ENCODE measurements at regions not wholly inside any gene's neighbourhood (a gene's known extent, or its start where the extent isn't known, plus 50 kb on each side); places are given as distances from the start of the nearest gene placed in this dataset.

- H3K27me3 Mint-ChIP-seq (ENCODE audit: low read depth in 2 of 2) = no peaks in the 10 kb centered on the region
- DNase-seq (no peak), ATAC-seq (no peak)
- peaks cover 2 to 3% of the 10 kb centered on the region in 2 donors for H3K9me3 Mint-ChIP-seq
- intact Hi-C loops (cut with micrococcal nuclease) = no loop called here
- Histone ChIP-seq H3K27me3 (ENCODE audit: control insufficient read depth, insufficient read depth, low read length) (no peaks in the 10 kb centered on the region), H3K27ac (ENCODE audit: low read length) (no peak overlapping the region), H3K4me3 (ENCODE audit: low read length) (no peak overlapping the region), H3K36me3 (ENCODE audit: control insufficient read depth, insufficient read depth, low read length) (no peaks in the 10 kb centered on the region), H3K4me1 (ENCODE audit: control insufficient read depth, insufficient read depth, low read length) (no peaks in the 10 kb centered on the region), H3K9me3 (ENCODE audit: control insufficient read depth, insufficient read depth, low read length) (no peaks in the 10 kb centered on the region)
- no peak for TF ChIP-seq CTCF (IDR thresholded peaks at IDR 0.05)
- H3K27ac Mint-ChIP-seq = no peak overlapping the region
- no peak overlapping the region for H3K4me3 Mint-ChIP-seq
- H3K4me1 Mint-ChIP-seq = no peaks in the 10 kb centered on the region
- WGBS (ENCODE audit: insufficient coverage) = 88% methylated on average over 1 of the region's 1 CpG
- H3K36me3 Mint-ChIP-seq = no peaks in the 10 kb centered on the region
Measured at GRCh38 chr6:126767711-126768110, 350.8 kb upstream of the RSPO3 start.

GRCh38 chr6:126770176-126770575 lies 348.3 kb upstream of the RSPO3 start:
- Mint-ChIP-seq H3K4me1 (no peaks in the 10 kb centered on the region), H3K27me3 (ENCODE audit: low read depth in 2 of 2) (no peaks in the 10 kb centered on the region), H3K27ac (no peak overlapping the region), H3K9me3 (no peaks in the 10 kb centered on the region), H3K4me3 (no peak overlapping the region), H3K36me3 (no peaks in the 10 kb centered on the region)
- intact Hi-C loops (cut with micrococcal nuclease) = no loop called here
- H3K27ac ChIP-seq (ENCODE audit: low read length) = no peak overlapping the region
- no CpG with 5 or more reads among the region's 1 CpG for WGBS (ENCODE audit: insufficient coverage)
- H3K27me3 ChIP-seq (ENCODE audit: control insufficient read depth, insufficient read depth, low read length) = no peaks in the 10 kb centered on the region
- H3K9me3 ChIP-seq (ENCODE audit: control insufficient read depth, insufficient read depth, low read length) = no peaks in the 10 kb centered on the region
- no peak for TF ChIP-seq CTCF (IDR thresholded peaks at IDR 0.05)
- ATAC-seq (no peak), DNase-seq (no peak)
- H3K4me1 ChIP-seq (ENCODE audit: control insufficient read depth, insufficient read depth, low read length) = no peaks in the 10 kb centered on the region
- no peak overlapping the region for H3K4me3 ChIP-seq (ENCODE audit: low read length)
- H3K36me3 ChIP-seq (ENCODE audit: control insufficient read depth, insufficient read depth, low read length) = no peaks in the 10 kb centered on the region

GRCh38 chr6:126773112-126773805 lies 345.2 kb upstream of the RSPO3 start:
- TF ChIP-seq CTCF (IDR thresholded peaks at IDR 0.05) = no peak
- intact Hi-C loops (cut with micrococcal nuclease) = no loop called here
- no peak for ATAC-seq
- H3K27ac ChIP-seq (ENCODE audit: low read length) = no peak overlapping the region
- Mint-ChIP-seq H3K27me3 (ENCODE audit: low read depth in 2 of 2) (no peaks in the 10 kb centered on the region), H3K27ac (no peak overlapping the region), H3K4me1 (no peaks in the 10 kb centered on the region), H3K9me3 (peaks cover 0 to 3% of the 10 kb centered on the region in 2 donors), H3K4me3 (no peak overlapping the region), H3K36me3 (no peaks in the 10 kb centered on the region)
- H3K9me3 ChIP-seq (ENCODE audit: control insufficient read depth, insufficient read depth, low read length) = no peaks in the 10 kb centered on the region
- DNase-seq = no peak
- WGBS (ENCODE audit: insufficient coverage) = 49% methylated on average over 6 of the region's 9 CpGs
- no peaks in the 10 kb centered on the region for H3K4me1 ChIP-seq (ENCODE audit: control insufficient read depth, insufficient read depth, low read length)
- H3K27me3 ChIP-seq (ENCODE audit: control insufficient read depth, insufficient read depth, low read length) = no peaks in the 10 kb centered on the region
- H3K36me3 ChIP-seq (ENCODE audit: control insufficient read depth, insufficient read depth, low read length) = no peaks in the 10 kb centered on the region
- H3K4me3 ChIP-seq (ENCODE audit: low read length) = no peak overlapping the region

GRCh38 chr6:126779331-126779730 lies 339.1 kb upstream of the RSPO3 start:
- WGBS (ENCODE audit: insufficient coverage) = 86% methylated on average over 3 of the region's 3 CpGs
- Histone ChIP-seq H3K27me3 (ENCODE audit: control insufficient read depth, insufficient read depth, low read length) (no peaks in the 10 kb centered on the region), H3K9me3 (ENCODE audit: control insufficient read depth, insufficient read depth, low read length) (no peaks in the 10 kb centered on the region), H3K27ac (ENCODE audit: low read length) (no peak overlapping the region), H3K4me3 (ENCODE audit: low read length) (no peak overlapping the region), H3K36me3 (ENCODE audit: control insufficient read depth, insufficient read depth, low read length) (no peaks in the 10 kb centered on the region), H3K4me1 (ENCODE audit: control insufficient read depth, insufficient read depth, low read length) (no peaks in the 10 kb centered on the region)
- Mint-ChIP-seq H3K36me3 (no peaks in the 10 kb centered on the region), H3K4me1 (no peaks in the 10 kb centered on the region), H3K4me3 (no peak overlapping the region), H3K27ac (no peak overlapping the region), H3K27me3 (ENCODE audit: low read depth in 2 of 2) (no peaks in the 10 kb centered on the region), H3K9me3 (peaks cover 3 to 4% of the 10 kb centered on the region in 2 donors)
- no peak for DNase-seq
- TF ChIP-seq CTCF (IDR thresholded peaks at IDR 0.05) = no peak
- ATAC-seq = no peak
- intact Hi-C loops (cut with micrococcal nuclease) = no loop called here
